Urinary bladder (tissue), 3 donors: ENCODE measurements at regions not wholly inside any gene's neighbourhood (a gene's known extent, or its start where the extent isn't known, plus 50 kb on each side); places are given as distances from the start of the nearest gene placed in this dataset.

Experiments
- DNase-seq: peaks from one replicate; pipeline ENCODE4 v3.0.0-alpha.2; 2015; ENCODE audit errors: extremely low spot score
- H3K27ac ChIP-seq: one replicate; pipeline ENCODE4 v1.5.1; 2013; ENCODE audit warnings: low read depth, mild to moderate bottlenecking, moderate library complexity
- H3K36me3 ChIP-seq: one replicate; pipeline ENCODE4 v1.6.1; 2013; ENCODE audit warnings: mild to moderate bottlenecking, moderate library complexity; ENCODE audit not compliant: insufficient read depth
- H3K4me1 ChIP-seq: one replicate; pipeline ENCODE4 v1.6.1; 2013; ENCODE audit warnings: mild to moderate bottlenecking, moderate library complexity; ENCODE audit not compliant: insufficient read depth
- H3K4me3 ChIP-seq: one replicate; pipeline ENCODE4 v1.5.1; 2013; ENCODE audit warnings: low read depth, low read length
- WGBS: extraction: QIAGEN DNeasy Blood & Tissue Kit; methylation state at CpG from one replicate; pipeline ENCODE4 v1.1.7; 2013; 5-methylcytosine and 5-hydroxymethylcytosine counted together
- donor health status: healthy with polysubstance abuse.
- donor health status: healthy.

DNA sequence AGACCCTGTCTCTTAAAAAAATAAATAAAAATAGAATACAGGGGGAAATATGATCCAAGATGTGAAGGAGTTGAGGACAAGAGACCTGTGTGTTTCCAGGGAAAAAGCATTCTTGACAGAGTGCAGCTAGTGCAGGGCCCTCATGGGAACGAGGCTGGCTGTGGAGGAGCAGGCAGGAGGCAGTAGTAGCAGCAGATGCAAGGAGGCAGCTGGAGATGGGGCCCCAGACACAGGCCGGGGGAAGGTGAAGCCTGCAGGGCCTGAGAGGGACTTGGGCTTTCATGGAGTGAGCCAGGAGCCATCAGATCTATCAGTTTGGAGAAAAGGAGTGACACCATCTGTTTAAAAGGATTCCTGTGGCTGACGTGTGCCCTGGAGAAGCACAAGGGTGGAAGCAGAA, 71.4 kb upstream of the ZNF438 start:
- Histone ChIP-seq H3K27ac (no peak overlapping the region), H3K4me1 (no peaks in the 10 kb centered on the region), H3K36me3 (no peaks in the 10 kb centered on the region), H3K4me3 (no peak overlapping the region)
- DNase-seq = no peak
- 76% methylated on average over 3 of the region's 3 CpGs for WGBS

DNA sequence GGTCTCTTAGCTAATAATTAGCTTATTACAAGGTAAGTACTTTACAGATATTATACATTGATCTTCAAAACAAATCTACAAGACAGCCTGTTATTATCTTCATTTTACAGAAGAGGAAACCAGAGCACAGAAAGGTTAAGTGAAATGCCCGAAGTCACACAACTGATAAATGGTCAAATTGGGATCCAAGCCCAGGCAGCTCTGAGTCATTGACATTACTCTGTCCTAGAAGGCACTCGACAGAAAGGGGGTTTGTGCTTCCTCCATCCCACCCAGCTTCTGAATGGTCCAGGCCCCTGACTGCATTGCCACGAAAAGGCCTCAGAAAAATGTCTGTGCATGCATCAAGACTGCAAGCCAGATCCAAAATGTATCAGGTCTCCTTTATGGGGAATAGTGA, 81.3 kb upstream of the ZNF438 start:
- 63% methylated on average over 3 of the region's 3 CpGs for WGBS
- Histone ChIP-seq H3K27ac (no peak overlapping the region), H3K4me3 (no peak overlapping the region), H3K4me1 (no peaks in the 10 kb centered on the region), H3K36me3 (no peaks in the 10 kb centered on the region)
- DNase-seq = no peak

- WGBS = 86% methylated on average over 6 of the region's 6 CpGs
- Histone ChIP-seq H3K4me1 (no peaks in the 10 kb centered on the region), H3K4me3 (no peak overlapping the region), H3K36me3 (no peaks in the 10 kb centered on the region), H3K27ac (no peak overlapping the region)
- no peak for DNase-seq
Observed at GRCh38 chr10:31116226-31116625, 84.6 kb upstream of the ZNF438 start.

GRCh38 chr10:31118556-31118955, 86.9 kb upstream of the ZNF438 start:
- DNase-seq = no peak
- Histone ChIP-seq H3K27ac (no peak overlapping the region), H3K36me3 (no peaks in the 10 kb centered on the region), H3K4me1 (no peaks in the 10 kb centered on the region), H3K4me3 (no peak overlapping the region)
- 48% methylated on average over 3 of the region's 3 CpGs for WGBS

DNA sequence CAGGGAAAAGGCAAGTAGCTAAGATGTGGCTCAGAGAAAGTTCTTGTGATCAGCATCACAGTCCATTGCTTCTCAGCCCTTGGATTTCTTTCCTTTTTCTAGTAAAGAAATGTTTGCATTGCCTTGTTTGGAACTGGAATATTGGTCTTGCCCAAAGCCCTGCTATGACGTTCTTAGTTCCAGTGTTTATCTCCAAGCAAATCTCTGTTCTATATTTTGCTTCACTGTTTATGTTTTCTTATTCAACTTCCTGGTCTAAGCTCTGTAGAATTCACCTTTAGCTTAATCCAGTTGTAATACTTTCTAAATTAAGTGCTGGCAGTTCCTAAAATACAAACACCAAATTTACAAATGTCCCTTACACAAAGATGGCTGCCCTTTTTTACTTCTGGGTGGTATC, 88.7 kb upstream of the ZNF438 start:
- Histone ChIP-seq H3K4me3 (no peak overlapping the region), H3K36me3 (no peaks in the 10 kb centered on the region), H3K4me1 (no peaks in the 10 kb centered on the region), H3K27ac (peak overlapping the region; percentile 45)
- DNase-seq = no peak
- 11% methylated on average over 1 of the region's 1 CpG for WGBS

GRCh38 chr10:31120961-31121685, 89.5 kb upstream of the ZNF438 start:
- WGBS = 28% methylated on average over 7 of the region's 7 CpGs
- Histone ChIP-seq H3K36me3 (no peaks in the 10 kb centered on the region), H3K27ac (peak overlapping the region; percentile 35), H3K4me3 (no peak overlapping the region), H3K4me1 (no peaks in the 10 kb centered on the region)
- no peak for DNase-seq

DNA sequence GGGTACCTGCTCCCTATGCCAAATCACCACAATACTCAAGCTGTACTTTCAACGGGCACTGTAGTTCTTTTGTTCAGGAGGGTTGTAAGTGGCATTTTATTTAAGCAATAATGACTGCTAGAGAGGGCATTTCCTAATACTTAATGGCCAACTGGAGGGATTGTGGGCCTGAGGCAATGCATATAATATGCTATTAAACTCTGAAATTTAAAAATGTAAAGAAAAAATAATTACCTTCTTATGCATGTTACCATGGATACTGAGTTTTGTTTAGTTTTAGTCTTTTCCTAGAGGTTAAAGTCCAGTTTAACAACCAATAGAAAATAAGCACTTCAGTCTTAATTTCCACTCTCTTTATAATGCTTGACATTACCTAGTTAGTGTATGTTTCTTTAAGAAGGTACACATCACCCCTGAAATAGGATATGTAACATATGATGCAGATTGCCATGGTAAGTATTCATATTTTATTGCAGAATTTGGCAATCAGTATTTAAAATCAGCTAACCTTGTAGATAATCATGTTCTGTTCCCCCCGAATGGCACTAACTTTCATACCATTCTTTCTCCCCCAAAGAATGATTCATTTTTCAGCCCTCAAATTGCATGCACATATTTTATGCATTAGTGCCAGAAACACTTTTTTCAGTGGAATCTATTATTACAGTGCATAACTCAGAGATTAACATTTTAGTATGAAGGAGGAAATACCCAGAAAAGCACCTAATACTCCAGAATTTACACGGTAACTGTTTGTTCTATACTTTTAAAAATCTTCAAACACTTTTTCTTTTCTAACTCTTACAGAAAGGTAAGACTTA, 90.3 kb upstream of the ZNF438 start:
- Histone ChIP-seq H3K4me1 (peaks cover 1% of the 10 kb centered on the region), H3K36me3 (no peaks in the 10 kb centered on the region), H3K27ac (no peak overlapping the region), H3K4me3 (no peak overlapping the region)
- DNase-seq = no peak
- WGBS = 76% methylated on average over 3 of the region's 3 CpGs

DNA sequence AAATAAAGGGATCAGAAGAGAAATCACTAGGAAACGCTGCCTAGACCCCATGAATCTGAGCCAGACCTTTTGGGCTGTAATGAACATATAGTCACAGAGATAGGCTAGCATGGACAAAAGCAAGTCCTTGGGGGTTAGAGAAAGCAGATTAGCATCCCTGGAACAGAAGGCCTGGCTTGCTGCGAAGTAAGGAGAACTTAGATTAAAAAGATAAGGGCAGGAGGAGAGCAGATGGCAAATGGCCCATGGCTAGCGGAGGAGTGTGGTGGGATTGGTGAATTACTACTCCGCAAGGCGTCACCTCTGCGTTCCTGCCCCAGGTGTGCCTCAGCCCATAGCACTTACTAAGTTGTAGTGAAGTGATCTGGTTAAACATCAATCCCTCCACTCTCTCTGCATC, 92.3 kb upstream of the ZNF438 start:
- WGBS = 96% methylated on average over 6 of the region's 6 CpGs
- Histone ChIP-seq H3K4me3 (no peak overlapping the region), H3K4me1 (peaks cover 1% of the 10 kb centered on the region), H3K27ac (no peak overlapping the region), H3K36me3 (no peaks in the 10 kb centered on the region)
- DNase-seq = no peak

GRCh38 chr10:31124852-31125251, 93.2 kb upstream of the ZNF438 start:
- Histone ChIP-seq H3K27ac (no peak overlapping the region), H3K36me3 (no peaks in the 10 kb centered on the region), H3K4me3 (no peak overlapping the region), H3K4me1 (peaks cover 1% of the 10 kb centered on the region)
- WGBS = 89% methylated on average over 5 of the region's 5 CpGs
- no peak for DNase-seq

DNA sequence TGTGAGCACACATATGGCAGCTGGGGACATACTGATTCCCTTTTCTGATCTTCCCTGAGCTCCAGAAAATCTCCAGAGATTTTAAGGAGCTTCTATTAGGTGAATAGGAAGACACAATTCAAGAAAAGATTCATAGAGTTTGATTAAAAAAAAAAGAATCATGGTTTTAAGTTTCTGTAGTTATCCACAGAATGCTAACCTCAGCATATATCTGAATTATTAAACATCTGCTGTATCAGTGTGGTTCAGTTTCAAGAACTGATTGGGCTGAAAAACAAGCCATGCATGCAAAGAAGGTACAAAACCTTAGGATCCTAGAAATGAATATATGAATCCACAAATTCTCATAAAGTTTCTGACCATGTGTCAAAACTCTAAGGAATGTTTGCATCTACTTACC, 94.1 kb upstream of the ZNF438 start:
- no peak overlapping the region for H3K27ac ChIP-seq
- H3K4me3 ChIP-seq = no peak overlapping the region
- H3K4me1 ChIP-seq = peaks cover 1% of the 10 kb centered on the region
- DNase-seq = no peak
- no peaks in the 10 kb centered on the region for H3K36me3 ChIP-seq

GRCh38 chr10:31126593-31126992, 94.9 kb upstream of the ZNF438 start:
- Histone ChIP-seq H3K4me1 (peaks cover 1% of the 10 kb centered on the region), H3K27ac (no peak overlapping the region), H3K36me3 (no peaks in the 10 kb centered on the region), H3K4me3 (no peak overlapping the region)
- 77% methylated on average over 2 of the region's 2 CpGs for WGBS
- no peak for DNase-seq

DNA sequence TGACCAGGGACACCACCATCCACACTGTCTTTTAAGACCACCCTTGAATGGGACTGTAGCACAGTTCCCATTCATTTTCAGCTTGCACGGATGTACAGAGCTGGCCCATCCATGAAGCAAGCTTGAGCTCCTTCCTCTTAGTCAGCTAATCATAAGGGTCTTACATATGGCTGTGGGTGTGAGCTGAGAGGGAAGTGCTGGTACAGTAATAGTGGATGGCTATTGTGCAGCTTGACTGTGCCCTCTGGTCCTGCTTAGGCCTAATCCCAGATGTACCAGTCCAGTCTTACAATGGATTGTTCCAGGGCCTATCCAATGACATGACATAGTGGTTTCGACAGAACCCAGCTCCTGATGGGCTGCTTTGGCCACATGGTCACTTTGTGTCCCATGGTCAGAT, 96.9 kb upstream of the ZNF438 start:
- Histone ChIP-seq H3K27ac (no peak overlapping the region), H3K4me1 (peaks cover 1% of the 10 kb centered on the region), H3K4me3 (no peak overlapping the region), H3K36me3 (no peaks in the 10 kb centered on the region)
- WGBS = 96% methylated on average over 2 of the region's 2 CpGs
- no peak for DNase-seq

DNA sequence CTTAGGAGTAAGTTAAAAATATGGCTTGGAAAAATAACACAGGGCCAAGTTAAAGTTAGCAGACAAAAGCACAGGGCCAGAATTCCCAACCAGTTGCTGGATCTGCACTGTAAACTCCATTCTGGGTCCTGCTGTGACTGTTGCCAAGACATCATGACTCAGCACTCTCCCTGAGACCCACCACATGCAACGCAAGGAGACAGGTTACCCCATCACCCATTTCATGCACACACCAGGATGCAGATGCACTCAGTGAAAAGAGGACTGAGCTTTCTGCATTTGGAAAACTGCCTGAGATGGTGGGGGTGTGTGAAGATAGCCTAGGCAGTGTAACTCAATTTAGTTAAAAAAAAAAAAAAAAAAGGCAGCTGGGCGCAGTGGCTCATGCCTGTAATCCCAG, 97.6 kb upstream of the ZNF438 start:
- Histone ChIP-seq H3K27ac (no peak overlapping the region), H3K4me1 (peaks cover 1% of the 10 kb centered on the region), H3K4me3 (no peak overlapping the region), H3K36me3 (no peaks in the 10 kb centered on the region)
- WGBS = 24% methylated on average over 2 of the region's 2 CpGs
- DNase-seq = no peak

DNA sequence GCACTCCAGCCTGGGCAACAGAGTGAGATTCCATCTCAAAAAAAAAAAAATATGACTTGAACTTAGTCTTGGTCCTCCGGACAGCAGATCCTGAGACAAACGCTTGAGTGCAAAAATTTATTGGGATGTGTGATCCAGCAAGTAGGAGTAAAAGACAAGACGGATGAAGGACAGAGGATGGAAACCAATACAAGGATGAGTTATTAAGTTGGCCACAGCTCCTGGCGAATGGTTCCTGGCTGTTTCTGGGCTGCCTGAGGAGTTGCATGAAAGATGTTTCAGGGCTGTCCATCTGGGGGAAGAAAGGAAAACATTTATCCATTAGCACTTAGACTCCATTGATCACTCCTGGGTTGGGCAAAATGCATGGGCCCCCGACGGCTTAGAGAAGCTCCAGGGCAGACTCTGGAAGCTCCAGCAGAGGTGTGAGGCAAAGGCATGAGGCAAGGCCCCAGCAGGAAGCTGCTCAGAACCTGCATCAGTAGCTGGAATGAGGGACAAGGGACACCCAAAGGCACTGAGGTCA, 98.3 kb upstream of the ZNF438 start:
- Histone ChIP-seq H3K4me1 (peaks cover 1% of the 10 kb centered on the region), H3K27ac (no peak overlapping the region), H3K4me3 (no peak overlapping the region), H3K36me3 (no peaks in the 10 kb centered on the region)
- WGBS = 68% methylated on average over 6 of the region's 6 CpGs
- no peak for DNase-seq
